HG03175 (cell line): ENCODE measurements at regions not wholly inside any gene's neighbourhood (a gene's known extent, or its start where the extent isn't known, plus 50 kb on each side); places are given as distances from the start of the nearest gene placed in this dataset.

Experiments
- ATAC-seq: cut with Tn5 transposase; IDR thresholded peaks from one replicate; pipeline ENCODE4 v1.9.1; 2021; ENCODE audit warnings: mild to moderate bottlenecking, moderate library complexity; ENCODE audit not compliant: unreplicated experiment

- ATAC-seq: no peak
These were observed 350.2 kb downstream of the PLPP3 start for GRCh38 chr1:56229186-56229585.

GRCh38 chr1:56227886-56228285 lies 351.5 kb downstream of the PLPP3 start:
- ATAC-seq: no peak

- no peak for ATAC-seq
These were observed 352.0 kb downstream of the PLPP3 start for GRCh38 chr1:56227401-56227800.

DNA sequence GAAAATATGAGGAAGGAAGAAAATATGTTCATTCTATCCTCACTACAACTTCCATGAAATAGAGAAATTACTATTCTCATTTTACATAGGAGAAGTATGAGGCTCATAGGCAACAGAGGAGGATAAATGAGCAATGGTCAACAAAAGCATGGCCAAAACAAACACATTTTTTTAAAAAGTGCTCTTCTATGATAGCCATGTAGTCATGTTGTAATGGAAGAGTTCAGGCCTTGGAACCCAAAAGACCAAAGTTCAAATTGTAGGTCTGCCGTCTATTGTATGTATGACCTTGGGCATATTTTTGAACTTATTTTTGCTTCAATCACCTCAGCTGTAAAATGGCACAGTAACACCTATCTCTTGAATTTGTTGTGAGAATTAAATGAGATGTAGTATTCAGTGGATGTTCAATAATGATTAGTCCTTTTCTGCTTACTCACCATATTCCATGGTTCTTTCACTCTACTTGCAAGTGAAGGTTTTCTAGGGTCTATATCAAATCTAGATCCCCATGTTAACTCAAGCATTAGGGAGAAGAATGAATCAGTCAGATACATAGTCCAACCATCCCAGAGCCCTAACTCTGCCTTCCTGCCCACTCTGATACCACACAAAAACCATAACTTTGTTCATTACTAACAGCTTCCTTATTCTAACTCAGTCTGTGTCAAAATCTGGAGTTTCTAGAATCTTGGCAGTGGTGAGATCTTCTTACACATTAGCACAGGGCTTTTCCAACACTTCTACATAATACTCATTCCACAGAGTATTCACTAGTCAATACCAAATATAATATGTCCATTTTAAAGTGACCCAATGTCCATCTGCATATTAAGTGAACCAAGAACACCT lies 353.2 kb downstream of the PLPP3 start:
- no peak for ATAC-seq

- no peak for ATAC-seq
These were observed 355.4 kb downstream of the PLPP3 start for GRCh38 chr1:56223968-56224367.

DNA sequence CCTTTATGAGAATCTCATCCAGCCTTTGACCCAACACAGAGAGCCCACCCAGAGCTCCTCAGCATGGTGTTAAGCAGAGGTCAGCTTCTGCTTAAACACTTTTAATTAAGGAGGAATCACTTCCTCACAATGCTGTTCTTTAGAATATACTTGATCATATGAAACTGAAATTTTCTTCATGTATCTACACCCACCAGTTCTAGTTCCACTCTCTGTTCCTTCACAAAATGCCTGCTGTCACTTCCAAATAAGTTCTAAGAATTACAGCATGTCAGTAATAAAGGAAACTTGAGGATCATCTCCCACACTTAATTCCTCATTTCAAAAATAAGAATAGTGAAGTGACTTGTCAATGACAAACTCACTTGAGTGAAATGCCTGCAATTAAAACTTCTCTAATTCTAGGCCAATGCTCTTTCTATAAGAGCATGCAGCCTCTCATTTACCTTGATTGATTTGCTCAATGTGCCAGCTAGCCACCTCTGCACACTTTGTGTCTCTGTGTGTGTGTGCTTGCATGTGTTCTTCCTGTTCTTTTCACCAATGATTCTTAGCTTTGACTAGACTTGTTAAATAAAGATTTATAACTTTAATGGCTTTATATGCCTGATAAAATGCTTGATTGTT lies 356.3 kb downstream of the PLPP3 start:
- no peak for ATAC-seq

- ATAC-seq: no peak
These were observed 359.3 kb downstream of the PLPP3 start for GRCh38 chr1:56220021-56220420.

DNA sequence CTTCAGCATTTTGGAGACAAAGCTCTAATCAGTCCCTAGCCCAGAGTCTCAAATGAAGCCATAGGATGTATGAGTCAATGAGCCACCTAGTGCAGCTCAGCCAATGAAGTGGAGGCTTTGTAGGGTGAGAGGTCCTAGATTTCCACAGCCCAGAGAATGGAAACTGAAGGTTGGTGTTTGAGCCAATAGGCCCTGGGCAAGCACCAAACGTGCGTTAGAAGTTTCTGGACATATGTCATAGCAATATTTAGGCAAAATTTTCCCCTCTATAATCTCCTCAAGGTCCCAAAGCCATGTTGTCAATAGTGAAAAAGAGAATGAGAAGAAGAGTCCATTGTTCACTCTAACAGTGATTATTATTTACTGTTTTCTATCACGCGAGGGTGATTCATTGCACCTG lies 361.3 kb downstream of the PLPP3 start:
- no peak for ATAC-seq

GRCh38 chr1:56216218-56216617 lies 363.1 kb downstream of the PLPP3 start:
- no peak for ATAC-seq

GRCh38 chr1:56215771-56216170 lies 363.6 kb downstream of the PLPP3 start:
- no peak for ATAC-seq

DNA sequence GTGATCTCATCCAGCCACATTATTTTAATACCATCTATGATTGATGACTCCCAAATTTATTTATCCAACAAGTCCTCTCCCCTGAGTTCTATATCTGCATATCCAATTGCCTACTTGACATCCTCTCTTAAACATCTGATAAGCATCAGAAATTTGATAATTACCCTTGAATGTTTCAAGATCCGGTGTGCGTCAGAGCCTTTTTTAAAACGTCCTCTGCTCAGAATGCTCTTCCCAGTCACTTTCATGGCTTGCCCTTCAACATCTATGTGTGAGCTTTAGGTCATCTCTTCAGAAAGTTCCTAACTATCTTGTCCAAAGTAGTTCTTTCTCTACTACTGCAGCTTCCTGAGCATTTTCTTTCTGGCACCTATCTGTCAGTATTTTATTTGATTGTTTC lies 364.3 kb downstream of the PLPP3 start:
- no peak for ATAC-seq

- no peak for ATAC-seq
These were observed 366.3 kb downstream of the PLPP3 start for GRCh38 chr1:56213068-56213467.

GRCh38 chr1:56212143-56212542 lies 367.2 kb downstream of the PLPP3 start:
- ATAC-seq: no peak

DNA sequence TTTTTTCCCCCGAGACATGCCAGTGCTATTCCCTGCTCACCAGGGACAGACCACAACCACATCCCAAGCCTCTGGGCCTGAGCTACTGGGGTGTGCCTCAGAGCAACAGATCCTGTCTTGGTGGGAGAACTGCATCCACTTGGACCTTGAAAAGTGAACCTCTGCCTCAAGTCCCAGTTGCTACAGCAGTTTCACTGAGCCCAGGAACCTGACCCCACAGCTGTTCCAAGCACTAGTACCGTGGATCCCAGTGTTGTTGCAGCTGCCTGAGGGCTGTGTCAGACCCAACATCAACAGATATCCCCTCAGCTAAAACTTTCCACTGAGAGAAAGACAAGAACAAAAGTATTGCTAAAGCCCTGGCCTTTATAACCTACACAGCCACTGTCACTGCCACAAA lies 373.0 kb downstream of the PLPP3 start:
- no peak for ATAC-seq

DNA sequence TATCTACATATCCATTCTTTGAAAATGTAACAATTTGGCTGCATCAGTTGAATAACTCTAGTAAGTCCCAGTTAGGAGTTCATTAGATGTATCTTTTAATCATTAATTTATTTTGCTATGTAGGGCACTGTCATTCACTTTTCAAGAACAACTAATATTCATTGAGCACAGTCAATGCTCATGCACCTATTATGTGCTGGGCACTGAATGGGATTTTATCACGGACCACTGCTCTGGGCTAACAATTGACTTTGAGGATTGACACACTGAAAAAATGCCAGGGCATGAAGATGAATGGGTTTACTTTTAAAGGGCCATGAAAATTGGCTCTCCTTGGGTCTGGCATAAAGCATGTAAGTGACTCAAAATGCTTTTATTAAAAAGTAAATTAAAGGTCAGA lies 375.2 kb downstream of the PLPP3 start:
- ATAC-seq: no peak

DNA sequence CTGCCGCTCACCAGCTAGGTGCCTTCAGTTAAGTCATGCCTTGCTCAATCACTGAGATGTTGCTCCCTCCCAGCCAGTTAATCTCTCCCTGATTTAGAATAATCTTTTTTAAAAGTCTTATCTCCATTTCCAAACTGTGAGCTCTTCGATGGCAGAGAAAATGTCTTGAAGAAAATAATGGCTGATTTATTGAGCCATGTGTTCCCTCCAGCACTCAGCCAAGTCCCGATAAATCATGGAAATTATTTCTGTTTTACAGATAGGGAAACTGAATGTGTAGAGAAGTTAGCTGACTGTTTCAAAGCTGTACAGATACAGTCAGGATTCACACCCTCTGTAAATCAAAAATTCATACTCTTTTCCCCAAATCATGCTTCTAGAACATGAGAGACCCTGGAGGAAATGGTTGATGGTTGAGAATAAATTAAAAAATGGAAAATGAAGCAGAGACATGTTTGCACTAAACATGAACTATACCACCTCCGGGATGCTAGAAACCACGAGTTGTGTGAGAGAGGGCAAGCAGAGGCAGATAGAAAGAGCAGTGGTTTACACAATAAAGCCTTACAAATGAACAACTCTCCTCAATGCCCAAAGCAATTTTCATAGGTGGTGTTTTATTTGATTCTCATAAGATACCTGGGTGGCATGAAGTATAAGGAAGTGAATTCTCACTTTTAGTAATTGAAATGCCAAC lies 376.4 kb downstream of the PLPP3 start:
- no peak for ATAC-seq

DNA sequence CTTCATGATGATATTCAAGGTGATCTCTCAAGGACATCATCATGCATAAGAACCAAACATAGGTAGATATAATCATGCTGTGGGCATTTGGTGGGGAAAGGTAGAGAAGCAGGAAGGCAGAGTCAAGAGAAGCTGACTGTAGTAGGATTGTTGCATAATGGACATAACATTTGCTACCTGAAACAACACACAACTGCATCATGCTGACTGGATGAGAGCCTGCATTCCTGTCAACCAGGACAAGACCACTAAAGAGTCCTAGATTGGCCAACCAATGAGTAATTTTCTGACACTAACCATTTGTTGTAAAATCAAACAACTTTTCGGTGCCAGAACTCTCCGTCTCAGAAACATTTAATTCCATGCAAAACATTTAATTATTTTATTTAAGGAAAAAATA lies 377.2 kb downstream of the PLPP3 start:
- ATAC-seq: no peak

- no peak for ATAC-seq
These were observed 378.5 kb downstream of the PLPP3 start for GRCh38 chr1:56200896-56201295.

- ATAC-seq: no peak
These were observed 378.9 kb downstream of the PLPP3 start for GRCh38 chr1:56200442-56200841.

DNA sequence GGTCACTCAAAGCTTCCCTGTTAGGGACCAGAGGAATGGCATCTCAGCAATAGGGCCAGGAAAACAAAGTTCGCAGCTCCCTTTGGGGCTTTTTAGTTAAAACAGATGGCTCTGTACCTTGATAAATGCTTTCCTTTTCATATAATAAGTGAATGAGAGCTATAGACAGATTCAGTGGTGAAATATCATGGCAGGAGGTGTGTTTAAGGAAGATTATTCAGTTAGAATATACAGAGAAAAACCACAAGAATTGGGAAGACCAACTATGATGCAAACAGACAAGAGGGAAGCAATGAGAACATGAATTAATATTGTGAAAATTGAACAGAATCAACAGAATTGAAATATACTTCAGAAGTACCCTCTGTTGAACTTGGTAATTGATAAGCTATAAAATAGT lies 379.4 kb downstream of the PLPP3 start:
- no peak for ATAC-seq

GRCh38 chr1:56199061-56199460 lies 380.3 kb downstream of the PLPP3 start:
- ATAC-seq: no peak

- no peak for ATAC-seq
These were observed 381.4 kb downstream of the PLPP3 start for GRCh38 chr1:56197946-56198345.
